Panc1 (cell line): ENCODE measurements at regions not wholly inside any gene's neighbourhood (a gene's known extent, or its start where the extent isn't known, plus 50 kb on each side); places are given as distances from the start of the nearest gene placed in this dataset.

ENCODE experiments used
- POLR2AphosphoS5 ChIP-seq: IDR thresholded peaks from 2 replicates; pipeline ENCODE4 v1.6.1; 2012; ENCODE audit warnings: mild to moderate bottlenecking, low read depth, low read length, moderate library complexity
- SIN3A ChIP-seq: IDR thresholded peaks from 2 replicates; pipeline ENCODE4 v1.6.1; 2012; ENCODE audit warnings: low read depth, mild to moderate bottlenecking, low read length, moderate library complexity, borderline replicate concordance; ENCODE audit not compliant: insufficient read depth
- TF ChIP-seq, protein P1 (sequence below): fragments of 450-650 bp; IDR thresholded peaks from 2 replicates; pipeline ENCODE4 v1.5.1; 2017; ENCODE audit warnings: mild to moderate bottlenecking

GRCh38 chr2:239902749-239903201 is 122.4 kb downstream of the NDUFA10 start:
- TF ChIP-seq, protein P1, sequence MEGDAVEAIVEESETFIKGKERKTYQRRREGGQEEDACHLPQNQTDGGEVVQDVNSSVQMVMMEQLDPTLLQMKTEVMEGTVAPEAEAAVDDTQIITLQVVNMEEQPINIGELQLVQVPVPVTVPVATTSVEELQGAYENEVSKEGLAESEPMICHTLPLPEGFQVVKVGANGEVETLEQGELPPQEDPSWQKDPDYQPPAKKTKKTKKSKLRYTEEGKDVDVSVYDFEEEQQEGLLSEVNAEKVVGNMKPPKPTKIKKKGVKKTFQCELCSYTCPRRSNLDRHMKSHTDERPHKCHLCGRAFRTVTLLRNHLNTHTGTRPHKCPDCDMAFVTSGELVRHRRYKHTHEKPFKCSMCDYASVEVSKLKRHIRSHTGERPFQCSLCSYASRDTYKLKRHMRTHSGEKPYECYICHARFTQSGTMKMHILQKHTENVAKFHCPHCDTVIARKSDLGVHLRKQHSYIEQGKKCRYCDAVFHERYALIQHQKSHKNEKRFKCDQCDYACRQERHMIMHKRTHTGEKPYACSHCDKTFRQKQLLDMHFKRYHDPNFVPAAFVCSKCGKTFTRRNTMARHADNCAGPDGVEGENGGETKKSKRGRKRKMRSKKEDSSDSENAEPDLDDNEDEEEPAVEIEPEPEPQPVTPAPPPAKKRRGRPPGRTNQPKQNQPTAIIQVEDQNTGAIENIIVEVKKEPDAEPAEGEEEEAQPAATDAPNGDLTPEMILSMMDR: no peak
- TF ChIP-seq SIN3A (no peak), POLR2AphosphoS5 (no peak)
